Activated T-helper 2 cell treated with anti-CD3 and anti-CD28 coated beads, Interferon-gamma antibody, Interleukin-2, Interleukin-4, amounts not matched to agents 10 μg/mL and 5 μg/mL and 100 μg/mL, durations not matched to agents 14 hours and 24 hours and 36 hours (primary cell): ENCODE measurements at regions not wholly inside any gene's neighbourhood (a gene's known extent, or its start where the extent isn't known, plus 50 kb on each side); places are given as distances from the start of the nearest gene placed in this dataset.
A peak's percentile ranks its signal among the peaks of the same experiment; 100 is the strongest.

ENCODE experiments used
- DNase-seq: peaks from one replicate; pipeline ENCODE4 v3.0.0; 2021; ENCODE audit warnings: low spot score
- H3K27ac Mint-ChIP-seq: one replicate; pipeline ENCODE4 v1.8.0; 2021; ENCODE audit warnings: mixed read lengths
- H3K27me3 Mint-ChIP-seq: one replicate; pipeline ENCODE4 v1.8.0; 2021; ENCODE audit warnings: low read depth, mixed read lengths
- H3K36me3 Mint-ChIP-seq: one replicate; pipeline ENCODE4 v1.8.0; 2021; ENCODE audit warnings: low read depth, mixed read lengths
- H3K4me1 Mint-ChIP-seq: one replicate; pipeline ENCODE4 v1.8.0; 2021; ENCODE audit warnings: low read depth, mixed read lengths
- H3K4me3 Mint-ChIP-seq: one replicate; pipeline ENCODE4 v1.8.0; 2021; ENCODE audit warnings: low read depth, mild to moderate bottlenecking, moderate library complexity, mixed read lengths
- H3K9me3 Mint-ChIP-seq: one replicate; pipeline ENCODE4 v1.8.0; 2021; ENCODE audit warnings: mixed read lengths
- intact Hi-C: fragments of 100-400 bp; cut with micrococcal nuclease; formaldehyde crosslinking; loops from one replicate; pipeline ENCODE4 v1.15.1; 2023

GRCh38 chr3:30203301-30203700 lies 403.1 kb upstream of the TGFBR2 start:
- intact Hi-C loops, result loop anchor here (1.0 kb wide), 1 partner anchor 90 kb away; no protein-coding TSS in a partner anchor
- Mint-ChIP-seq H3K9me3 (no peaks in the 10 kb centered on the region), H3K4me3 (no peak overlapping the region), H3K27me3 (peaks cover 4% of the 10 kb centered on the region), H3K4me1 (peaks cover 16% of the 10 kb centered on the region), H3K36me3 (no peaks in the 10 kb centered on the region), H3K27ac (no peak overlapping the region)
- no peak for DNase-seq

- intact Hi-C loops, result no loop called here
- DNase-seq, result no peak
- Mint-ChIP-seq H3K27ac (no peak overlapping the region), H3K27me3 (peaks cover 4% of the 10 kb centered on the region), H3K9me3 (no peaks in the 10 kb centered on the region), H3K4me1 (peaks cover 16% of the 10 kb centered on the region), H3K4me3 (no peak overlapping the region), H3K36me3 (no peaks in the 10 kb centered on the region)
Observed at GRCh38 chr3:30204126-30204525, 402.3 kb upstream of the TGFBR2 start.

GRCh38 chr3:30206051-30206450 lies 400.4 kb upstream of the TGFBR2 start:
- H3K27ac Mint-ChIP-seq, result no peak overlapping the region
- no peaks in the 10 kb centered on the region for H3K36me3 Mint-ChIP-seq
- intact Hi-C loops, result no loop called here
- no peak for DNase-seq
- H3K27me3 Mint-ChIP-seq, result peaks cover 4% of the 10 kb centered on the region
- H3K4me1 Mint-ChIP-seq, result peaks cover 18% of the 10 kb centered on the region
- H3K9me3 Mint-ChIP-seq, result peaks cover 4% of the 10 kb centered on the region
- no peak overlapping the region for H3K4me3 Mint-ChIP-seq

- H3K4me3 Mint-ChIP-seq, result no peak overlapping the region
Observed at GRCh38 chr3:30221619-30222018, 384.8 kb upstream of the TGFBR2 start.

GRCh38 chr3:30222441-30222840 lies 384.0 kb upstream of the TGFBR2 start:
- intact Hi-C loops, result loop anchor here (5.0 to 10.0 kb wide), 2 partner anchors 282 to 385 kb away; partner anchors contain the start of gene TGFBR2
- Mint-ChIP-seq H3K9me3 (peaks cover 7% of the 10 kb centered on the region), H3K27ac (no peak overlapping the region), H3K4me3 (no peak overlapping the region), H3K27me3 (peaks cover 3% of the 10 kb centered on the region), H3K36me3 (peaks cover 15% of the 10 kb centered on the region), H3K4me1 (peaks cover 37% of the 10 kb centered on the region)
- no peak for DNase-seq

More at GRCh38 chr3:30221619-30222018, 384.8 kb upstream of the TGFBR2 start:
- no peak overlapping the region for H3K27ac Mint-ChIP-seq
- intact Hi-C loops, result loop anchor here (5.0 to 10.0 kb wide), 2 partner anchors 283 to 386 kb away; partner anchors contain the start of gene TGFBR2
- H3K27me3 Mint-ChIP-seq, result peaks cover 4% of the 10 kb centered on the region
- H3K36me3 Mint-ChIP-seq, result peaks cover 15% of the 10 kb centered on the region
- H3K4me1 Mint-ChIP-seq, result peaks cover 35% of the 10 kb centered on the region
- DNase-seq, result no peak
- H3K9me3 Mint-ChIP-seq, result peaks cover 10% of the 10 kb centered on the region

- H3K27me3 Mint-ChIP-seq, result no peaks in the 10 kb centered on the region
- peaks cover 43% of the 10 kb centered on the region for H3K4me1 Mint-ChIP-seq
- H3K9me3 Mint-ChIP-seq, result peaks cover 4% of the 10 kb centered on the region
- intact Hi-C loops, result loop anchor here (5.0 to 10.0 kb wide), 3 partner anchors 122 to 302 kb away; no protein-coding TSS in a partner anchor
- no peak overlapping the region for H3K27ac Mint-ChIP-seq
- no peak overlapping the region for H3K4me3 Mint-ChIP-seq
- DNase-seq, result no peak
- peaks cover 12% of the 10 kb centered on the region for H3K36me3 Mint-ChIP-seq
Observed at GRCh38 chr3:30225021-30225420, 381.4 kb upstream of the TGFBR2 start.

GRCh38 chr3:30226601-30227151 lies 379.7 kb upstream of the TGFBR2 start:
- peaks cover 4% of the 10 kb centered on the region for H3K9me3 Mint-ChIP-seq
- peaks cover 18% of the 10 kb centered on the region for H3K36me3 Mint-ChIP-seq
- intact Hi-C loops, result loop anchor here (5.0 to 10.0 kb wide), 3 partner anchors 121 to 301 kb away; no protein-coding TSS in a partner anchor
- no peaks in the 10 kb centered on the region for H3K27me3 Mint-ChIP-seq
- no peak overlapping the region for H3K27ac Mint-ChIP-seq
- H3K4me3 Mint-ChIP-seq, result no peak overlapping the region
- DNase-seq, result no peak
- H3K4me1 Mint-ChIP-seq, result peaks cover 31% of the 10 kb centered on the region

- H3K36me3 Mint-ChIP-seq, result peaks cover 18% of the 10 kb centered on the region
- H3K27ac Mint-ChIP-seq, result peak overlapping the region; percentile 19
- intact Hi-C loops, result loop anchor here (5.0 to 10.0 kb wide), 3 partner anchors 120 to 300 kb away; no protein-coding TSS in a partner anchor
- no peak for DNase-seq
- peaks cover 4% of the 10 kb centered on the region for H3K9me3 Mint-ChIP-seq
- no peak overlapping the region for H3K4me3 Mint-ChIP-seq
- no peaks in the 10 kb centered on the region for H3K27me3 Mint-ChIP-seq
- peaks cover 24% of the 10 kb centered on the region for H3K4me1 Mint-ChIP-seq
Observed at GRCh38 chr3:30227571-30228301, 378.7 kb upstream of the TGFBR2 start.

- H3K36me3 Mint-ChIP-seq, result peaks cover 18% of the 10 kb centered on the region
- no peak overlapping the region for H3K4me3 Mint-ChIP-seq
- no peaks in the 10 kb centered on the region for H3K27me3 Mint-ChIP-seq
- peaks cover 19% of the 10 kb centered on the region for H3K4me1 Mint-ChIP-seq
- H3K9me3 Mint-ChIP-seq, result peaks cover 4% of the 10 kb centered on the region
- intact Hi-C loops, result loop anchor here (5.0 to 10.0 kb wide), 3 partner anchors 119 to 299 kb away; no protein-coding TSS in a partner anchor
- peak overlapping the region; percentile 19 for H3K27ac Mint-ChIP-seq
- DNase-seq, result no peak
Observed at GRCh38 chr3:30228302-30228631, 378.1 kb upstream of the TGFBR2 start.

GRCh38 chr3:30231277-30232141 lies 374.9 kb upstream of the TGFBR2 start:
- peaks cover 4% of the 10 kb centered on the region for H3K9me3 Mint-ChIP-seq

GRCh38 chr3:30232142-30232541 lies 374.3 kb upstream of the TGFBR2 start:
- intact Hi-C loops, result no loop called here
- H3K4me3 Mint-ChIP-seq, result no peak overlapping the region
- no peaks in the 10 kb centered on the region for H3K27me3 Mint-ChIP-seq
- H3K36me3 Mint-ChIP-seq, result peaks cover 8% of the 10 kb centered on the region
- no peak overlapping the region for H3K27ac Mint-ChIP-seq
- DNase-seq, result no peak
- H3K9me3 Mint-ChIP-seq, result peaks cover 4% of the 10 kb centered on the region
- H3K4me1 Mint-ChIP-seq, result peaks cover 16% of the 10 kb centered on the region

More at GRCh38 chr3:30231277-30232141, 374.9 kb upstream of the TGFBR2 start:
- H3K27me3 Mint-ChIP-seq, result no peaks in the 10 kb centered on the region
- H3K4me1 Mint-ChIP-seq, result peaks cover 16% of the 10 kb centered on the region
- H3K36me3 Mint-ChIP-seq, result peaks cover 11% of the 10 kb centered on the region
- intact Hi-C loops, result no loop called here
- DNase-seq, result no peak
- no peak overlapping the region for H3K4me3 Mint-ChIP-seq
- no peak overlapping the region for H3K27ac Mint-ChIP-seq

- no peak overlapping the region for H3K27ac Mint-ChIP-seq
- H3K4me3 Mint-ChIP-seq, result no peak overlapping the region
- H3K9me3 Mint-ChIP-seq, result peaks cover 6% of the 10 kb centered on the region
- DNase-seq, result no peak
- peaks cover 8% of the 10 kb centered on the region for H3K36me3 Mint-ChIP-seq
- peaks cover 4% of the 10 kb centered on the region for H3K27me3 Mint-ChIP-seq
- H3K4me1 Mint-ChIP-seq, result peaks cover 3% of the 10 kb centered on the region
- intact Hi-C loops, result no loop called here
Observed at GRCh38 chr3:30233913-30234646, 372.3 kb upstream of the TGFBR2 start.
